K562 (cell line): ENCODE measurements at regions not wholly inside any gene's neighbourhood (a gene's known extent, or its start where the extent isn't known, plus 50 kb on each side); places are given as distances from the start of the nearest gene placed in this dataset.

Experiments
- ATAC-seq: fragments of 200-7000 bp; cut with Tn5 transposase; 3 replicates; pipeline ENCODE4 v1.9.1; 2020; ENCODE audit warnings: moderate library complexity
- BruUV-seq: library from RNA; stranded (reverse); fragments of 400-500 nt; replicated peaks from 2 replicates; lab custom pipeline; 2021; lab: Mats Ljungman, UMichigan
- CTCF ChIA-PET: fragments of 300-600 bp; formaldehyde crosslinking; extraction: SDS; loops from one replicate; lab custom pipeline; 2021; ENCODE audit warnings: low intra/inter-chr PET ratio; lab: Yijun Ruan, JAX
- POLR2A ChIA-PET: fragments of 300-600, 350-650 bp; sonication (Branson Sonifier 250); formaldehyde crosslinking; extraction: SDS; loops from one replicate; lab custom pipeline; 2021; ENCODE audit warnings: antibody characterized with exemption, inconsistent platforms; lab: Yijun Ruan, JAX
- DNase-seq, 4 experiments: peaks; one replicate each; pipeline versions ENCODE4 v3.0.0 to v3.0.0-alpha.2; 2011 to 2018; ENCODE audit warnings: low spot score in 3 of 4, mixed read lengths in 3 of 4; ENCODE audit errors: extremely low read depth in 1 of 4
- FAIRE-seq: peaks from 2 replicates; lab custom pipeline; 2011; peaks lifted over from hg19 to GRCh38; lab: Jason Lieb, UNC
- H2AFZ ChIP-seq: 2 replicates; pipeline ENCODE4 v1.6.0; 2011; ENCODE audit warnings: low read depth, low read length, control low read depth, inconsistent platforms
- H3K27ac ChIP-seq: fragments of 200-600 bp; 3 replicates; pipeline ENCODE4 v1.8.0; 2011; ENCODE audit warnings: low read depth, mild to moderate bottlenecking, control low read depth, inconsistent platforms, low read length, moderate library complexity, mixed read lengths; ENCODE audit errors: extremely low read depth
- H3K27me3 ChIP-seq, 2 experiments: fragments of 300-600 bp in 1 of 2; 2 replicates in 1 of 2; 3 replicates in 1 of 2; pipeline versions ENCODE4 v1.6.0 to v1.8.0; 2011; ENCODE audit warnings: inconsistent platforms in 2 of 2, low read length in 2 of 2, mild to moderate bottlenecking in 1 of 2, mixed read lengths in 1 of 2, moderate library complexity in 1 of 2; ENCODE audit not compliant: control insufficient read depth in 2 of 2, insufficient read depth in 2 of 2
- H3K36me3 ChIP-seq: fragments of 300-600 bp; 3 replicates; pipeline ENCODE4 v1.8.0; 2011; ENCODE audit warnings: mild to moderate bottlenecking, low read length, inconsistent platforms; ENCODE audit not compliant: control insufficient read depth, insufficient read depth
- H3K4me1 ChIP-seq, 2 experiments: fragments of 200-600 bp in 1 of 2; replicated peaks in 1 of 2; 2 replicates in 1 of 2; 3 replicates in 1 of 2; pipeline versions ENCODE4 v1.5.1 to v1.8.0; 2011; ENCODE audit warnings: inconsistent platforms in 2 of 2, low read length in 2 of 2, mild to moderate bottlenecking in 1 of 2, mixed read lengths in 1 of 2, moderate library complexity in 1 of 2; ENCODE audit not compliant: control insufficient read depth in 2 of 2, insufficient read depth in 2 of 2
- H3K4me2 ChIP-seq: 2 replicates; pipeline ENCODE4 v1.6.1; 2011; ENCODE audit warnings: low read length, control low read depth, inconsistent platforms, mixed read lengths; ENCODE audit not compliant: insufficient read depth
- H3K4me3 ChIP-seq: fragments of 200-600 bp; sonication (generic), shearing (Covaris generic); 2 replicates; pipeline ENCODE4 v1.5.1; 2016; ENCODE audit warnings: control low read depth, inconsistent platforms
- H3K79me2 ChIP-seq: fragments of 200-600 bp; 3 replicates; pipeline ENCODE4 v1.8.0; 2011; ENCODE audit warnings: low read length, inconsistent platforms; ENCODE audit not compliant: control insufficient read depth, insufficient read depth
- H3K9ac ChIP-seq, 2 experiments: 2 replicates each; pipeline versions ENCODE4 v1.6.0 to v1.6.1; 2011; ENCODE audit warnings: low read depth in 2 of 2, low read length in 2 of 2, control low read depth in 1 of 2, inconsistent platforms in 1 of 2, mild to moderate bottlenecking in 1 of 2, mixed read lengths in 1 of 2; ENCODE audit not compliant: insufficient read depth in 1 of 2
- H3K9me1 ChIP-seq: one replicate; pipeline ENCODE4 v1.6.0; 2011; ENCODE audit warnings: inconsistent platforms, mild to moderate bottlenecking, low read length, moderate library complexity; ENCODE audit not compliant: control insufficient read depth, insufficient read depth
- H3K9me3 ChIP-seq: replicated peaks from 2 replicates; pipeline ENCODE4 v1.5.1; 2011; ENCODE audit warnings: low read depth, low read length, inconsistent platforms; ENCODE audit not compliant: control insufficient read depth, insufficient read depth
- H4K20me1 ChIP-seq: replicated peaks from 2 replicates; pipeline ENCODE4 v1.6.1; 2011; ENCODE audit warnings: low read length, inconsistent platforms, mixed read lengths; ENCODE audit not compliant: control insufficient read depth, insufficient read depth
- ARID1B ChIP-seq: fragments of 450-650 bp; IDR thresholded peaks from 2 replicates; pipeline ENCODE4 v1.6.1; 2016; ENCODE audit warnings: antibody characterized with exemption, mild to moderate bottlenecking, inconsistent platforms
- BCOR ChIP-seq: fragments of 450-650 bp; IDR thresholded peaks from 2 replicates; pipeline ENCODE4 v1.6.1; 2016
- CBFA2T3 ChIP-seq: fragments of 450-650 bp; IDR thresholded peaks from 2 replicates; pipeline ENCODE4 v1.6.1; 2017
- CREBBP ChIP-seq: IDR thresholded peaks from one replicate; pipeline ENCODE4 v1.6.1; 2012; ENCODE audit warnings: low read depth, mild to moderate bottlenecking, control low read depth, inconsistent platforms, low read length
- KHSRP ChIP-seq: fragments of 450-650 bp; IDR thresholded peaks from 2 replicates; pipeline ENCODE4 v1.6.1; 2017
- LCOR ChIP-seq: sonication (generic); formaldehyde crosslinking; IDR thresholded peaks from 2 replicates; pipeline ENCODE4 v1.8.0; 2022; ENCODE audit warnings: mild to moderate bottlenecking, missing genetic modification reagents
- MCM2 ChIP-seq: fragments of 450-650 bp; IDR thresholded peaks from 2 replicates; pipeline ENCODE4 v1.6.1; 2017; ENCODE audit warnings: low read depth, mild to moderate bottlenecking
- SMARCA4 ChIP-seq: fragments of 450-650 bp; IDR thresholded peaks from 2 replicates; pipeline ENCODE4 v1.6.1; 2016
- WGBS: fragments of 100-300 bp; shearing (Covaris generic); methylation state at CpG from one replicate; pipeline ENCODE4 v1.1.6; 2016; ENCODE audit warnings: low coverage, mixed read lengths; ENCODE audit not compliant: insufficient coverage; ENCODE audit errors: missing lambda C conversion rate; 5-methylcytosine and 5-hydroxymethylcytosine counted together
- in situ Hi-C: fragments of 300-500 bp; cut with MboI; formaldehyde crosslinking; loops from 4 replicates; pipeline ENCODE4 v1.15.0; 2018; ENCODE audit warnings: inconsistent platforms, mixed read lengths
- intact Hi-C: fragments of 100-400 bp; cut with micrococcal nuclease; formaldehyde crosslinking; loops from 2 replicates; pipeline ENCODE4 v1.14.2; 2022
- TF ChIP-seq, protein P1 (sequence below): fragments of 450-650 bp; formaldehyde crosslinking; IDR thresholded peaks from 2 replicates; pipeline ENCODE4 v1.4.0; 2022; ENCODE audit warnings: missing genetic modification characterization
- TF ChIP-seq, protein P2 (sequence below): sonication (generic); formaldehyde crosslinking; IDR thresholded peaks from 2 replicates; pipeline ENCODE4 v1.9.0; 2022; ENCODE audit warnings: mild to moderate bottlenecking, missing genetic modification reagents
- TF ChIP-seq, protein P3 (sequence below): fragments of 250-450 bp; sonication (Bioruptor Pico); IDR thresholded peaks from 2 replicates; pipeline ENCODE4 v1.8.0; 2022; ENCODE audit warnings: moderate library complexity, mild to moderate bottlenecking, inconsistent platforms
- TF ChIP-seq, protein P4 (sequence below): sonication (generic); formaldehyde crosslinking; IDR thresholded peaks from 2 replicates; pipeline ENCODE4 v1.8.1; 2023; ENCODE audit warnings: mild to moderate bottlenecking, missing genetic modification reagents

DNA sequence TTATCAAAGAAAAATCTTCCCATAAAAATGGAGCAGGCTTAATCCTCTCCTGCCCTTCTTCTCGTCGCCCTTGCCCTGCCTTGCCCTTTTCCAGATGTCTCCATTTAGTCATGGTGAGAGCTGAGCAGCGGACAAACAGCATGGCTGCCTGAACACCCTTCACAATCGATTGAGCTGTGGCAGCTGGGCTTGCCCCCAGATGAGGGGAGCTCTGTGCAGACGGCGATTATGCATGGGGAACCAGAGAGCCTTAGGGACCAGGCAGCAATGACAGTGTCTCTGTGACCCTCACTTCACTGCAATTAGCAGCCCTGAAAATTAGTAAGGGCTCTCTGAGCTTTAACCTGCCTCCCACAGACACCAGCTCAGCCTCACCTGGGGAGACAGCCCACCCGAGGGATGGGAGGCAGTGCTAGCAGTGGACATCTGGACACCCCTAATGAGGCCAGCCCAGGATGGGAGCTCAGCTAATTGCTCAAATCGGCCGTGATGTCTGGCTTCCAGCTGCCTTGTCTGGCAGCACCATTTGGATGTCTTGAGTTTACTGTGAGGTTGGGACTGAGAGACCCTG, 365.7 kb downstream of the TNS1 start:
- BruUV-seq, result no TSS peak
- 4% methylated on average over 3 of the region's 9 CpGs for WGBS
- Histone ChIP-seq H3K27ac (no peak overlapping the region), H3K4me3 (no peak overlapping the region), H3K27me3 (no peaks in the 10 kb centered on the region), H3K9me1 (no peaks in the 10 kb centered on the region), H4K20me1 (no peaks in the 10 kb centered on the region), H3K4me2 (no peak overlapping the region), H3K9ac (no peak overlapping the region), H3K36me3 (no peaks in the 10 kb centered on the region), H3K9me3 (no peaks in the 10 kb centered on the region), H2AFZ (no peak overlapping the region), H3K4me1 (no peaks in the 10 kb centered on the region)
- no peak for FAIRE-seq
- no peak for DNase-seq
- CTCF ChIA-PET, result no interaction called here
- ATAC-seq, result no peak
- in situ Hi-C loops, result no loop called here
- POLR2A ChIA-PET, result no interaction called here
- TF ChIP-seq MCM2 (no peak), CBFA2T3 (no peak)
- TF ChIP-seq, all 486 proteins: peak for 0
- intact Hi-C loops, result no loop called here
- H3K79me2 ChIP-seq, result no peaks in the 10 kb centered on the region

DNA sequence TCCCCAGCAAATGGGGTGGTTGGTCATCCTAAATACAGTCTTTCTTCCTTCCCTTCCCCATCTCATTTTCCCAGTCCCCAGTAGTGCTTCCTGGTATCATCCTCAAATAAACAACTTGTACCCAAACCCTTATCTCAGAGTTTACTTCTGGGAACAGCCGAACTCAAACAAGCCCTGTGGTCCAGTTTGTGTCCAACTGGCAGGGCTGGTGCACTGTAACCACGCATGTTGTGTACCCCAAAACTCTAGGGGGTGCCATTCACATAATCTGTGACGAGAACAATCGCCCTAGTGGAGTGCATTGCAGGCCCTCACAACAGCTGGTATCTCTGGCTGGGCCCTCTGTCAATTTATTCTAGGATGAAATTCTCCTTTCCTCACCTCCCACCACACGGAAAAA, 366.2 kb downstream of the TNS1 start:
- no peak overlapping the region for H3K4me3 ChIP-seq
- no peaks in the 10 kb centered on the region for H3K4me1 ChIP-seq
- no peak for DNase-seq
- no peaks in the 10 kb centered on the region for H4K20me1 ChIP-seq
- no peaks in the 10 kb centered on the region for H3K27me3 ChIP-seq
- H3K9ac ChIP-seq, result no peak overlapping the region
- whole genome bisulfite sequencing, result 0% methylated on average over 5 of the region's 5 CpGs
- ATAC-seq, result no peak
- no peaks in the 10 kb centered on the region for H3K9me1 ChIP-seq
- no peak overlapping the region for H3K27ac ChIP-seq
- no peaks in the 10 kb centered on the region for H3K79me2 ChIP-seq
- intact Hi-C loops, result no loop called here
- FAIRE-seq, result no peak
- no peaks in the 10 kb centered on the region for H3K36me3 ChIP-seq
- no peak overlapping the region for H2AFZ ChIP-seq
- in situ Hi-C loops, result no loop called here
- no peak overlapping the region for H3K4me2 ChIP-seq
- no peaks in the 10 kb centered on the region for H3K9me3 ChIP-seq
- BruUV-seq, result no TSS peak
- CTCF ChIA-PET, result no interaction called here
- POLR2A ChIA-PET, result no interaction called here
- TF ChIP-seq, protein P1, sequence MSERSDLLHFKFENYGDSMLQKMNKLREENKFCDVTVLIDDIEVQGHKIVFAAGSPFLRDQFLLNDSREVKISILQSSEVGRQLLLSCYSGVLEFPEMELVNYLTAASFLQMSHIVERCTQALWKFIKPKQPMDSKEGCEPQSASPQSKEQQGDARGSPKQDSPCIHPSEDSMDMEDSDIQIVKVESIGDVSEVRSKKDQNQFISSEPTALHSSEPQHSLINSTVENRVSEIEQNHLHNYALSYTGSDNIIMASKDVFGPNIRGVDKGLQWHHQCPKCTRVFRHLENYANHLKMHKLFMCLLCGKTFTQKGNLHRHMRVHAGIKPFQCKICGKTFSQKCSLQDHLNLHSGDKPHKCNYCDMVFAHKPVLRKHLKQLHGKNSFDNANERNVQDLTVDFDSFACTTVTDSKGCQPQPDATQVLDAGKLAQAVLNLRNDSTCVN (CRISPR knock-in tag), result no peak
- TF ChIP-seq SMARCA4 (no peak), BCOR (no peak), KHSRP (no peak), LCOR (CRISPR knock-in tag) (no peak), ARID1B (no peak), CREBBP (no peak)
- TF ChIP-seq, protein P2, sequence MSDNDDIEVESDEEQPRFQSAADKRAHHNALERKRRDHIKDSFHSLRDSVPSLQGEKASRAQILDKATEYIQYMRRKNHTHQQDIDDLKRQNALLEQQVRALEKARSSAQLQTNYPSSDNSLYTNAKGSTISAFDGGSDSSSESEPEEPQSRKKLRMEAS (CRISPR knock-in tag), result no peak
- TF ChIP-seq, protein P3, sequence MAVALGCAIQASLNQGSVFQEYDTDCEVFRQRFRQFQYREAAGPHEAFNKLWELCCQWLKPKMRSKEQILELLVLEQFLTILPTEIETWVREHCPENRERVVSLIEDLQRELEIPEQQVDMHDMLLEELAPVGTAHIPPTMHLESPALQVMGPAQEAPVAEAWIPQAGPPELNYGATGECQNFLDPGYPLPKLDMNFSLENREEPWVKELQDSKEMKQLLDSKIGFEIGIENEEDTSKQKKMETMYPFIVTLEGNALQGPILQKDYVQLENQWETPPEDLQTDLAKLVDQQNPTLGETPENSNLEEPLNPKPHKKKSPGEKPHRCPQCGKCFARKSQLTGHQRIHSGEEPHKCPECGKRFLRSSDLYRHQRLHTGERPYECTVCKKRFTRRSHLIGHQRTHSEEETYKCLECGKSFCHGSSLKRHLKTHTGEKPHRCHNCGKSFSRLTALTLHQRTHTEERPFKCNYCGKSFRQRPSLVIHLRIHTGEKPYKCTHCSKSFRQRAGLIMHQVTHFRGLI (CRISPR knock-in tag), result no peak
- TF ChIP-seq, protein P4, sequence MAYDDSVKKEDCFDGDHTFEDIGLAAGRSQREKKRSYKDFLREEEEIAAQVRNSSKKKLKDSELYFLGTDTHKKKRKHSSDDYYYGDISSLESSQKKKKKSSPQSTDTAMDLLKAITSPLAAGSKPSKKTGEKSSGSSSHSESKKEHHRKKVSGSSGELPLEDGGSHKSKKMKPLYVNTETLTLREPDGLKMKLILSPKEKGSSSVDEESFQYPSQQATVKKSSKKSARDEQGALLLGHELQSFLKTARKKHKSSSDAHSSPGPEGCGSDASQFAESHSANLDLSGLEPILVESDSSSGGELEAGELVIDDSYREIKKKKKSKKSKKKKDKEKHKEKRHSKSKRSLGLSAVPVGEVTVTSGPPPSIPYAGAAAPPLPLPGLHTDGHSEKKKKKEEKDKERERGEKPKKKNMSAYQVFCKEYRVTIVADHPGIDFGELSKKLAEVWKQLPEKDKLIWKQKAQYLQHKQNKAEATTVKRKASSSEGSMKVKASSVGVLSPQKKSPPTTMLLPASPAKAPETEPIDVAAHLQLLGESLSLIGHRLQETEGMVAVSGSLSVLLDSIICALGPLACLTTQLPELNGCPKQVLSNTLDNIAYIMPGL, result no peak
